ENCODE measurements at regions not wholly inside any gene's neighbourhood (a gene's known extent, or its start where the extent isn't known, plus 50 kb on each side); places are given as distances from the start of the nearest gene placed in this dataset.

- BruUV-seq (replicated peaks) = no TSS peak
- POLR2A ChIA-PET = no interaction called here
- DNase-seq (ENCODE audit: low spot score) = no peak
- Histone ChIP-seq H3K79me2 (ENCODE audit: insufficient read depth, low read length) (no peaks in the 10 kb centered on the region), H3K27me3 (ENCODE audit: control insufficient read depth in 1 of 2, insufficient read depth in 2 of 2, low read length in 2 of 2) (no peaks in the 10 kb centered on the region), H2AFZ (ENCODE audit: low read length) (no peak overlapping the region), H3K9me3 (ENCODE audit: low read length) (no peaks in the 10 kb centered on the region), H3K9ac (ENCODE audit: insufficient read depth, low read depth, low read length) (no peak overlapping the region), H3K36me3 (replicated peaks in 1 of 2; ENCODE audit: control insufficient read depth in 1 of 2, insufficient read depth in 2 of 2, low read length in 2 of 2) (no peaks in the 10 kb centered on the region), H3K4me2 (ENCODE audit: low read depth, low read length) (no peak overlapping the region), H3K4me3 (replicated peaks in 1 of 3; ENCODE audit: insufficient read depth in 1 of 3, low read depth in 2 of 3, low read length in 3 of 3) (no peak overlapping the region), H4K20me1 (ENCODE audit: insufficient read depth, low read length) (no peaks in the 10 kb centered on the region), H3K4me1 (ENCODE audit: insufficient read depth, low read length) (peaks cover 14% of the 10 kb centered on the region), H3K27ac (ENCODE audit: extremely low read length, insufficient read depth, low read length) (no peak overlapping the region)
- ATAC-seq = no peak
- TF ChIP-seq KMT2B (CRISPR knock-in tag; IDR thresholded peaks at IDR 0.05) (no peak), ZEB1 (IDR thresholded peaks at IDR 0.05; ENCODE audit: insufficient replicate concordance, low read depth) (no peak), DNMT1 (CRISPR knock-in tag; IDR thresholded peaks at IDR 0.05) (no peak), ZNF414 (CRISPR knock-in tag; IDR thresholded peaks at IDR 0.05) (no peak), MIER3 (CRISPR knock-in tag; IDR thresholded peaks at IDR 0.05; ENCODE audit: borderline replicate concordance) (no peak), ZNF639 (CRISPR knock-in tag; conservative IDR thresholded peaks at IDR 0.05) (no peak), TRAFD1 (CRISPR knock-in tag; IDR thresholded peaks at IDR 0.05; ENCODE audit: borderline replicate concordance) (no peak), CBFB (CRISPR knock-in tag; IDR thresholded peaks at IDR 0.05) (no peak), THAP8 (CRISPR knock-in tag; IDR thresholded peaks at IDR 0.05; ENCODE audit: borderline replicate concordance) (no peak), MXD3 (CRISPR knock-in tag; IDR thresholded peaks at IDR 0.05) (no peak), NFE2L2 (IDR thresholded peaks at IDR 0.05; ENCODE audit: low read length) (no peak), POLR2AphosphoS5 (IDR thresholded peaks at IDR 0.05; ENCODE audit: low read depth, low read length) (no peak)
- CTCF ChIA-PET (ENCODE audit: low intra/inter-chr PET ratio, low total read pairs) = no interaction called here
- 21% methylated on average over 2 of the region's 2 CpGs for WGBS (ENCODE audit: low lambda C conversion rate)
- in situ Hi-C loops (cut with HindIII; ENCODE audit: extremely low pct_ligation_motif_present, low pct_unique_long_range_greater_than_20kb) = no loop called here
- intact Hi-C loops (cut with micrococcal nuclease; ENCODE audit: unreplicated experiment) = no loop called here
- no peak for FAIRE-seq
These were observed 510.6 kb upstream of the MPDZ start for GRCh38 chr9:13790055-13790454.
